Kidney epithelial cell (primary cell): ENCODE measurements at regions not wholly inside any gene's neighbourhood (a gene's known extent, or its start where the extent isn't known, plus 50 kb on each side); places are given as distances from the start of the nearest gene placed in this dataset.

Experiments used
- DNase-seq: peaks from one replicate; pipeline ENCODE4 v3.0.0-alpha.2; 2010; ENCODE audit warnings: low read depth
- H3K27me3 ChIP-seq: 2 replicates; pipeline ENCODE4 v1.6.0; 2011; ENCODE audit warnings: low read length; ENCODE audit not compliant: control insufficient read depth, insufficient read depth
- H3K36me3 ChIP-seq: 2 replicates; pipeline ENCODE4 v1.5.1; 2011; ENCODE audit warnings: low read length; ENCODE audit not compliant: control insufficient read depth, insufficient read depth
- H3K4me3 ChIP-seq: 2 replicates; pipeline ENCODE4 v1.5.1; 2011; ENCODE audit warnings: low read depth, mild to moderate bottlenecking, control low read depth, low read length
- CTCF ChIP-seq: IDR thresholded peaks from 2 replicates; pipeline ENCODE4 v1.5.1; 2011; ENCODE audit warnings: mild to moderate bottlenecking, moderate library complexity, low read length, control low read depth, inconsistent platforms; ENCODE audit not compliant: insufficient read depth, poor library complexity, severe bottlenecking

DNA sequence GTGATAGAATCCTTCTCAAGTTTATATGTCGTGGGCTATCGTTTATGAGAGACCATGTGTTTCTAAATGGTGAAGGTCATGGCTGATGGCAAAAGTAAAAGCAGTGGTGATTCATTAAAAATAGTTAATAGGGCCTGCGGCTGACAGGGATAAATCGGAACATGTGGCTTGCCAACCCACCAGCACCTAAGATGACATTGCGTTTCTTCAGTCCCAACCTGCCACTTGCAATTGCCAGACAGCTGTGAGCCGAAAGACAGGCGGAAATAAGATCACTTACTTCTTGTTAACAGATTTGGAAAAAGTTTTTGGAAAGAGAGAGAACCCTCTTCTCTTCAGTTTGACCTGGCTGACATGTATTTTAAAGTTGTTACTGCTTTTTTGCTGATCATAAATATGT is 131.5 kb upstream of the MPPED2 start:
- Histone ChIP-seq H3K27me3 (no peaks in the 10 kb centered on the region), H3K36me3 (no peaks in the 10 kb centered on the region), H3K4me3 (no peak overlapping the region)
- no peak for DNase-seq
- no peak for TF ChIP-seq CTCF

DNA sequence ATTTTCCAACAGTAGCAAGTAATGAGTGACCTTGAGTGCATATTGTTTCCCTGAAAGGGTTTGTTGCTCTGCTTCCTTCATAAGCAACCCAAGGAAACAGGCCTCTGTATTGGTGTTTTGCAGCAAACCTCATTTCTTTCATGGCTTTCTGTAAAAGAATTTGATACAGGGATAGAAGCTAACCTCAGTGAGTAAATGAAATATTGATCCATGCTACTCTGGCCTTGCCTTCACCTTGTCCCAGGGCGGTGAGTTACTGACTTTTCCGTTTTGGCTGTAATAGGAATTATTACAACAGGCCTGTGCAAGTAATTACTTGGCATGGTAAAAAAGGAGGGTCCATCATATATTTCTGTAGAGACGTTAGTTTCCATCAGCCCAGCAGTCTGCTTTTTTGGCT is 130.9 kb upstream of the MPPED2 start:
- TF ChIP-seq CTCF: no peak
- no peak overlapping the region for H3K4me3 ChIP-seq
- H3K36me3 ChIP-seq: no peaks in the 10 kb centered on the region
- DNase-seq: no peak
- no peaks in the 10 kb centered on the region for H3K27me3 ChIP-seq

DNA sequence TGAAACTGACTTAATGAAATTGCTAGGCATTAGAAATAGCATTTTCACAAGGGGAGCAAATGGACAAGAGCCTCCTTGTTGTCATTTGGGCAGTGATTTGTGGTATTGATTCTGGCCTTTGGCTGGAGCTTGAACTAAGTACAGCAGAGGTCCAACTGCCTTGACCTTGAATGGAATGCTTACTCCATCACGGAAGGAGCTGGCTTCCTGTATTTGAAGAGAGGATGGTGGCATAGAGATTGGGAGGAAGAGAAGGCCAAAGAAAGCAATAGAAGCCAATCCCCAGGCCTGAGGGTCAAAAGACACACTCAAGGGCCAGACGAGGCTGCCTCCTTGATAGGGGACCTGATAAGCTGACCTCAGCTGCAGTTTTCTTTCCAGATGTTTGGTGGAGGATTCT is 126.6 kb upstream of the MPPED2 start:
- Histone ChIP-seq H3K36me3 (no peaks in the 10 kb centered on the region), H3K27me3 (no peaks in the 10 kb centered on the region), H3K4me3 (no peak overlapping the region)
- TF ChIP-seq CTCF: no peak
- DNase-seq: no peak

DNA sequence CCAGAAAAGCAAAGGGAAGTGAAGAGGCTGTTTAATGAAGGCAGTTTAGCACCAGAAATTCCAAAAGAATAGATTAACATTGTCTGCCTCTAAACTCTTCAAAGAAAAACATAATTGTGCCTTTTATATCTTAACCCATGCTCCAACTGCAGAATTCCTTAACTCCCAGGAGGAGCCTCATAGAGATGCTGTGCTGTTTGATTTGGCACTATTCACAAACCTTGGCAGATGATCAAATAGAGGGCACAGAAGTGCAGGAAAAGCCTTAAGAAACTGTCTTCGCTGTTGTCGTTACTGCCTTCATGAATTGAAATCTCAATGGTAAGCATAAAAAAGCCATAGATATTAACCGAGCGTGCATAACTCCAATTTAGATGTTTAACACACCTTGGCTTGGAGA is 124.1 kb upstream of the MPPED2 start:
- TF ChIP-seq CTCF: no peak

GRCh38 chr11:30707110-30707509 is 121.0 kb upstream of the MPPED2 start:
- Histone ChIP-seq H3K36me3 (no peaks in the 10 kb centered on the region), H3K27me3 (no peaks in the 10 kb centered on the region), H3K4me3 (no peak overlapping the region)
- no peak for DNase-seq
- no peak for TF ChIP-seq CTCF

More for the DNA sequence above, 124.1 kb upstream of the MPPED2 start:
- DNase-seq: no peak
- H3K4me3 ChIP-seq: no peak overlapping the region
- H3K27me3 ChIP-seq: no peaks in the 10 kb centered on the region
- no peaks in the 10 kb centered on the region for H3K36me3 ChIP-seq

DNA sequence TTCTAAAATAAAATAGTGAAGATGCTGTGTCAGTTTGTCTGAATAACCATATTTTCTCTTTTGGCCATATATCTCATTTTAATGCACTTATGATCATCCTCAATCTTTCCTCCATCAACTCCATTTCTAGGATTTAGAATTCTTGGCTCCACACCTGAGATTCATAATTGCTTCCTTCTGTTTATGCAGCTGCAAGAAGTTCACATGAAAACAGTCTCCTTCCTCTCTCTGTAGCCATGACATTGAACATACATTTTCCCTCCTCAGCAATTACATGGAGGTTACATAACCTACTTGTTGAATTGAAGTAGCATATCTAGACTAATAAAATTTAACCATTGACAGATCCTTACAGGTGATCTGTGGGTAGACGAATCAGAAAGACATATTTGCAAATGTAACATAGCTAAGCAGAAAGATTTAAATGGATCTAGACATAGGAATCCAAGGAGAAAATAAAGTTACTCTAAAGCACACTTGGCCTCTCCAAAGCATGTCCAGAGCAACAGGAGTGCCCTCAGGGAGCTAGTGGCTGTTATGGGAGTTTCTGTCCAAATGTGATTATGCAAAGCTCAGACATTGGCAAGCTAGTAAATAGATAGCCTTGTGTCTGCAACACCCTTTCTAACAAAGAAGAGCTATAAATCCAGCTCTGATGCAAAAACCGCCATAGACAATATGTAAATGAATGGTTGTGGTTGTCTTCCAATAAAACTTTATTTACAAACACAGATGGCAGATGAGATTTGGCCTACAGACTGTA is 119.9 kb upstream of the MPPED2 start:
- Histone ChIP-seq H3K4me3 (no peak overlapping the region), H3K36me3 (no peaks in the 10 kb centered on the region), H3K27me3 (no peaks in the 10 kb centered on the region)
- DNase-seq: no peak
- TF ChIP-seq CTCF: no peak
